Nephron progenitor cell (in vitro differentiated cells): ENCODE measurements at regions not wholly inside any gene's neighbourhood (a gene's known extent, or its start where the extent isn't known, plus 50 kb on each side); places are given as distances from the start of the nearest gene placed in this dataset.

Experiments used
- DNase-seq: peaks from one replicate; pipeline ENCODE4 v3.0.0; 2021
- H3K27ac Mint-ChIP-seq: 2 replicates; pipeline ENCODE4 v1.8.0; 2021; ENCODE audit warnings: mild to moderate bottlenecking, moderate library complexity, mixed read lengths
- H3K27me3 Mint-ChIP-seq: 2 replicates; pipeline ENCODE4 v1.8.0; 2021; ENCODE audit warnings: mild to moderate bottlenecking, low read depth, mixed read lengths; ENCODE audit not compliant: poor library complexity
- H3K36me3 Mint-ChIP-seq: 2 replicates; pipeline ENCODE4 v1.8.0; 2021; ENCODE audit warnings: low read depth, mixed read lengths
- H3K4me1 Mint-ChIP-seq: 2 replicates; pipeline ENCODE4 v1.8.0; 2021; ENCODE audit warnings: mixed read lengths
- H3K4me3 Mint-ChIP-seq: 2 replicates; pipeline ENCODE4 v1.8.0; 2021; ENCODE audit warnings: mild to moderate bottlenecking, moderate library complexity, mixed read lengths
- H3K9me3 Mint-ChIP-seq: 2 replicates; pipeline ENCODE4 v1.8.0; 2021; ENCODE audit warnings: mild to moderate bottlenecking, moderate library complexity, mixed read lengths
- TF ChIP-seq, protein P1 (sequence below): fragments of 200-600 bp; sonication (generic); IDR thresholded peaks from 2 replicates; pipeline ENCODE4 v1.5.0; 2021; ENCODE audit warnings: antibody characterized with exemption

DNA sequence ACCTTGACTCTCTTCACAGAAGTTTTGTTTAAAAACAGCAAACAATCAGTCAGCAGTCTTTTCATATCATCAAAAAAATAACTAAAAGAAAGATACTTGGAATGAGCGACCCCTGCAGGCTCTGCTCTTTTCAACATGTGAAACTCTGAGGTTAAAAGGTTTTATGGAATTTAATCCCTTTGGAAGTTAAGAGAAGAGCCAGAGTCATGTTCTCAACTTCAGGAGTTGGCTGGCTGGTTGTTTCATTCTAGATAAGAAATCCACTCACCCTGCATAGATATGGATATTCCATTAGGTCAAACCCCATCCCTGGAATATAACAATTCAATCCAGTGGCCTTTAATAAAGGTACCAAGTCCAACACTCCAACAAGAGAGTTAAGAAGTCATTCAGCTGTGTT is 115.6 kb upstream of the RMDN2 start:
- TF ChIP-seq, protein P1, sequence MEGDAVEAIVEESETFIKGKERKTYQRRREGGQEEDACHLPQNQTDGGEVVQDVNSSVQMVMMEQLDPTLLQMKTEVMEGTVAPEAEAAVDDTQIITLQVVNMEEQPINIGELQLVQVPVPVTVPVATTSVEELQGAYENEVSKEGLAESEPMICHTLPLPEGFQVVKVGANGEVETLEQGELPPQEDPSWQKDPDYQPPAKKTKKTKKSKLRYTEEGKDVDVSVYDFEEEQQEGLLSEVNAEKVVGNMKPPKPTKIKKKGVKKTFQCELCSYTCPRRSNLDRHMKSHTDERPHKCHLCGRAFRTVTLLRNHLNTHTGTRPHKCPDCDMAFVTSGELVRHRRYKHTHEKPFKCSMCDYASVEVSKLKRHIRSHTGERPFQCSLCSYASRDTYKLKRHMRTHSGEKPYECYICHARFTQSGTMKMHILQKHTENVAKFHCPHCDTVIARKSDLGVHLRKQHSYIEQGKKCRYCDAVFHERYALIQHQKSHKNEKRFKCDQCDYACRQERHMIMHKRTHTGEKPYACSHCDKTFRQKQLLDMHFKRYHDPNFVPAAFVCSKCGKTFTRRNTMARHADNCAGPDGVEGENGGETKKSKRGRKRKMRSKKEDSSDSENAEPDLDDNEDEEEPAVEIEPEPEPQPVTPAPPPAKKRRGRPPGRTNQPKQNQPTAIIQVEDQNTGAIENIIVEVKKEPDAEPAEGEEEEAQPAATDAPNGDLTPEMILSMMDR: peak; percentile 19
- Mint-ChIP-seq H3K4me1 (no peaks in the 10 kb centered on the region), H3K36me3 (no peaks in the 10 kb centered on the region), H3K9me3 (peaks cover 34% of the 10 kb centered on the region), H3K27ac (no peak overlapping the region), H3K27me3 (peaks cover 5% of the 10 kb centered on the region), H3K4me3 (no peak overlapping the region)
- DNase-seq: no peak

DNA sequence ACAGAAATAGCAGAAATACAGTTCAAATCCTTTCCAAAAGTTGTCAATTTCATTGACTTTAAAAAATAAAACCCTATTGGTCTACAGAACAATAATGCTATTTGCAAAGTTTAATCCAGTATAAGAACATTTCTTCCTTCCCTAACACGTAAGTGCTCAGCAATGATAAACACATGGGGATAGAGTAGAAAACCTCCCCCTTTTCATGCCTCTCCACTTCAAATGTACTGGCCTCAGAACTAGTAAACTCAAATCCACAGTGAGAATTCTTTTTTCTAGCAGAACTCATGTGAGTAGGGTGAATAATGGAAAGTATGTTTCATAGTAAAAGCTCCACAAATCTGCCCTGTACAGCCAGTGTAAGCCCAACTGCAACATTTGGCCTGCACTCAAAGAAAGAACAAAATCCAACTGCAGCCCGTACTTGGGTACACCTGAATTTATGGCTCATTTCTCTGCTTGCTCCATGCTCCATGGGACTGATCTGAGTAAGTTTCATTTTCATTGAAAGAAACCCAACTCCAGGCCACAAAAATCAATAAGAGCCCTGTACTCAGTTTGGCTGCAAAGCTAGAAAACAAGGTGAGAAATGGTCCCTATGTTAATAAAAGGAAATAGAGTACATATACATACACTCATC is 115.0 kb upstream of the RMDN2 start:
- Mint-ChIP-seq H3K4me3 (no peak overlapping the region), H3K9me3 (peaks cover 36% of the 10 kb centered on the region), H3K27ac (no peak overlapping the region), H3K36me3 (no peaks in the 10 kb centered on the region), H3K4me1 (no peaks in the 10 kb centered on the region), H3K27me3 (peaks cover 5% of the 10 kb centered on the region)
- TF ChIP-seq, protein P1: no peak
- DNase-seq: no peak

DNA sequence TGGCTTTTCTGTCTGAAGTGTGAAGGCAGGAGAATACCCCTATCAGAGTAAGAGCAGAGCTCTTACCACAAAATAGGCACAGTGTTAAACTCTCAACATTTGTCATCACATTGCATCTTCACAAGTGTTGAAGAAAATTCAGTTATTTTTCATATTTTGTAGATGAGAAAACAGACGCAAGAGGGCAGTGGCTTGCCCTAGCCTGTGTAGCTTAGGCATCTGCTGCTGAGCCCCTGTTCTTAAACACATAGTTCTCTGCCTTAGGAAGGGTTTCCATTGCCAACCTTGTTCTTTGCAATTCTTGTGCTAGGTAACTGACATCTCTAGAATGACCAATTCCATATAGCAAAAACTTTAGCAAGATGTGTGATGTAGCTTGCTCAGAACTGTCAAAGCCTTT is 112.7 kb upstream of the RMDN2 start:
- TF ChIP-seq, protein P1: no peak
- Mint-ChIP-seq H3K27me3 (no peaks in the 10 kb centered on the region), H3K27ac (no peak overlapping the region)

DNA sequence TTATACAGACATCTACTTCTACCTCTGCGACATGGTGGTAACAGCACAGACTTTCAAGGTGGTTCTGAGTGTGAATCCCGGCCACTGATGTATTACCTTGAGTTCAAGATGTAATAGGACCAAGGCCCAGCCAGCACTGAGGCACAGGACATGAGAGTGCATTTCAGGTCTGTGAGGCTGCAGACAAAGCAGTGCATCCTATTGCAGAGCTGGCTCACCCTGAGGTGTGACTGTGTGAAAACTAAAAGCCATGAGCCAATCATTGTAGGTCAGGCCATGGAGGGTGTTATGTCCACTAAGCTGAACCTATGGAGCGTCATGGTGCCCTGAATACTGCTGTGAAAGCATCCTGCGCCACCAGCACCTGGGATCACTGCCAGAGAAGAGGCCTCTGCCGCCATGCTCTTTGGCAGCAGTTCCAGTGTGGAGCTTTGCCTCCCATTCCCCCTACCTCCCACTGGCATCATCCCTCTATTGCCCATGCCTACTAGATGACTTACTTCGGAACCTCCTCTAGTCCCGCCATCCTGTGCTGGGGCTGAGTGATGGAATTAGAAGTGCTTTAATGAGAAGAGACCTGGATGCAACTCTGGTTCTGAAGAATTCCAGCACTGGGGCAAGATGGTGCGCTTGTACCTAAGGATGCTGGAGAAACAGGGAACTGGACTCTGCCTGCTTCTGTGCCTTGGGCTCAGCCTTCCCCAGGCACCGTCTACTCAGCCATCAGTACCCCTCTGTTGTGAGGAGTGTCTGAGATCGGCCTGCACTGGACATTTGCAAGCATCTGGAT is 112.0 kb upstream of the RMDN2 start:
- Mint-ChIP-seq H3K4me3 (no peak overlapping the region), H3K36me3 (peaks cover 5% of the 10 kb centered on the region), H3K27ac (no peak overlapping the region), H3K4me1 (peaks cover 15% of the 10 kb centered on the region), H3K9me3 (peaks cover 17% of the 10 kb centered on the region), H3K27me3 (no peaks in the 10 kb centered on the region)
- DNase-seq: no peak
- TF ChIP-seq, protein P1: no peak

More for the DNA sequence above, 112.7 kb upstream of the RMDN2 start:
- Mint-ChIP-seq H3K9me3 (peaks cover 24% of the 10 kb centered on the region), H3K4me3 (no peak overlapping the region), H3K4me1 (peaks cover 15% of the 10 kb centered on the region), H3K36me3 (peaks cover 5% of the 10 kb centered on the region)
- no peak for DNase-seq

DNA sequence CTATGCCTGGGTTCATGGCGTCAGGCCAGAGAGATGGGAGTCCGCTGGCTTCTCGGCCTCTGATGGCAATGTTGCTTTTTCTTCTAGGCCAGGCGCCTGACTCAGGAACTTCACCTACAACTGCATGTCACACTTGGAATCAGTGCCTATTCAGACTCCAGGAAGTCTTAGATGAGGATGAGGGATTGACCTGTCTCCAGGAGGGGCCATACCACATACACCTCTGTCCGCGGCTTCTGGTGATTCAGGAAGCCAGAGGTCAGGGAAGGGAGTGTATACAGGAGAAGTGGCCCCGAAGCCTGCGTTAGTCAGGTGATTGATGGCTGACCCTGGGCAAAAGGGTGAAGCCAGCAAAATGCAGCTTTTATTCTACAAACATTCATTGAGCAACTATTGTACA is 109.1 kb upstream of the RMDN2 start:
- peaks cover 17% of the 10 kb centered on the region for H3K9me3 Mint-ChIP-seq
- H3K36me3 Mint-ChIP-seq: peaks cover 5% of the 10 kb centered on the region
- H3K4me3 Mint-ChIP-seq: no peak overlapping the region
- peak overlapping the region; percentile 83 for H3K27ac Mint-ChIP-seq
- no peaks in the 10 kb centered on the region for H3K27me3 Mint-ChIP-seq
- no peak for DNase-seq
- peaks cover 24% of the 10 kb centered on the region for H3K4me1 Mint-ChIP-seq
- TF ChIP-seq, protein P1: no peak
